ENCODE measurements at regions not wholly inside any gene's neighbourhood (a gene's known extent, or its start where the extent isn't known, plus 50 kb on each side); places are given as distances from the start of the nearest gene placed in this dataset.

GRCh38 chr11:81687057-81687456, 1046.6 kb downstream of the FAM181B start:
- TF ChIP-seq CTCF (IDR thresholded peaks at IDR 0.05) (no peak), EZH2 (IDR thresholded peaks at IDR 0.05) (no peak), EZH2phosphoT487 (IDR thresholded peaks at IDR 0.05) (no peak)
- Mint-ChIP-seq H3K27ac (no peak overlapping the region), H3K4me1 (no peaks in the 10 kb centered on the region), H3K27me3 (ENCODE audit: insufficient read depth, low read depth) (no peaks in the 10 kb centered on the region), H3K36me3 (no peaks in the 10 kb centered on the region), H3K4me3 (no peak overlapping the region), H3K9me3 (no peaks in the 10 kb centered on the region)
- Histone ChIP-seq H3K9me3 (ENCODE audit: low read depth) (no peaks in the 10 kb centered on the region), H4K20me1 (ENCODE audit: low read depth) (no peaks in the 10 kb centered on the region), H3K4me2 (no peak overlapping the region), H3K9ac (no peak overlapping the region), H3K4me1 (no peaks in the 10 kb centered on the region), H3K79me2 (ENCODE audit: low read depth) (no peaks in the 10 kb centered on the region), H2AFZ (replicated peaks) (no peak overlapping the region), H3K4me3 (no peak overlapping the region), H3K27ac (no peak overlapping the region), H3K36me3 (no peaks in the 10 kb centered on the region), H3K27me3 (no peaks in the 10 kb centered on the region), H3F3A (ENCODE audit: low read depth) (no peaks in the 10 kb centered on the region)
- no peak for DNase-seq (ENCODE audit: low spot score)

GRCh38 chr11:81674211-81674610, 1059.5 kb downstream of the FAM181B start:
- Histone ChIP-seq H3K4me1 (no peaks in the 10 kb centered on the region), H3K9ac (no peak overlapping the region), H3F3A (ENCODE audit: low read depth) (no peaks in the 10 kb centered on the region), H3K79me2 (ENCODE audit: low read depth) (no peaks in the 10 kb centered on the region), H4K20me1 (ENCODE audit: low read depth) (no peaks in the 10 kb centered on the region), H3K27me3 (no peaks in the 10 kb centered on the region), H3K27ac (no peak overlapping the region), H3K4me2 (no peak overlapping the region), H3K9me3 (ENCODE audit: low read depth) (no peaks in the 10 kb centered on the region), H3K4me3 (no peak overlapping the region), H2AFZ (replicated peaks) (no peak overlapping the region), H3K36me3 (no peaks in the 10 kb centered on the region)
- Mint-ChIP-seq H3K4me3 (no peak overlapping the region), H3K9me3 (peaks cover 7% of the 10 kb centered on the region), H3K36me3 (no peaks in the 10 kb centered on the region), H3K27me3 (ENCODE audit: insufficient read depth, low read depth) (no peaks in the 10 kb centered on the region), H3K27ac (no peak overlapping the region), H3K4me1 (no peaks in the 10 kb centered on the region)
- no peak for DNase-seq (ENCODE audit: low spot score)
- TF ChIP-seq EZH2 (IDR thresholded peaks at IDR 0.05): no peak

GRCh38 chr11:81673001-81673400, 1060.7 kb downstream of the FAM181B start:
- peaks cover 5% of the 10 kb centered on the region for H3K9me3 Mint-ChIP-seq
- no peaks in the 10 kb centered on the region for H3K27me3 Mint-ChIP-seq (ENCODE audit: insufficient read depth, low read depth)
- Histone ChIP-seq H3K9me3 (ENCODE audit: low read depth) (no peaks in the 10 kb centered on the region), H2AFZ (replicated peaks) (no peak overlapping the region), H3K27ac (no peak overlapping the region), H3K27me3 (no peaks in the 10 kb centered on the region), H3K4me1 (no peaks in the 10 kb centered on the region), H3K79me2 (ENCODE audit: low read depth) (no peaks in the 10 kb centered on the region), H3K36me3 (no peaks in the 10 kb centered on the region), H4K20me1 (ENCODE audit: low read depth) (no peaks in the 10 kb centered on the region), H3K4me3 (no peak overlapping the region), H3F3A (ENCODE audit: low read depth) (no peaks in the 10 kb centered on the region), H3K4me2 (no peak overlapping the region), H3K9ac (no peak overlapping the region)
- DNase-seq (ENCODE audit: low spot score): no peak
- no peak for TF ChIP-seq EZH2 (IDR thresholded peaks at IDR 0.05)
- no peak overlapping the region for H3K27ac Mint-ChIP-seq
- H3K4me1 Mint-ChIP-seq: no peaks in the 10 kb centered on the region
- no peak overlapping the region for H3K4me3 Mint-ChIP-seq
- no peaks in the 10 kb centered on the region for H3K36me3 Mint-ChIP-seq

- H3K79me2 ChIP-seq (ENCODE audit: low read depth): no peaks in the 10 kb centered on the region
- Mint-ChIP-seq H3K27ac (no peak overlapping the region), H3K4me1 (no peaks in the 10 kb centered on the region), H3K36me3 (no peaks in the 10 kb centered on the region), H3K4me3 (no peak overlapping the region), H3K9me3 (no peaks in the 10 kb centered on the region), H3K27me3 (ENCODE audit: insufficient read depth, low read depth) (no peaks in the 10 kb centered on the region)
- no peaks in the 10 kb centered on the region for H3K9me3 ChIP-seq (ENCODE audit: low read depth)
- no peaks in the 10 kb centered on the region for H3K36me3 ChIP-seq
- no peaks in the 10 kb centered on the region for H3F3A ChIP-seq (ENCODE audit: low read depth)
- H3K4me3 ChIP-seq: no peak overlapping the region
- no peaks in the 10 kb centered on the region for H3K27me3 ChIP-seq
- no peak overlapping the region for H3K27ac ChIP-seq
- H3K4me2 ChIP-seq: no peak overlapping the region
- TF ChIP-seq CTCF (IDR thresholded peaks at IDR 0.05) (no peak), EZH2phosphoT487 (IDR thresholded peaks at IDR 0.05) (no peak), EZH2 (IDR thresholded peaks at IDR 0.05) (no peak)
- no peak overlapping the region for H2AFZ ChIP-seq (replicated peaks)
- H3K9ac ChIP-seq: no peak overlapping the region
- no peaks in the 10 kb centered on the region for H3K4me1 ChIP-seq
- no peaks in the 10 kb centered on the region for H4K20me1 ChIP-seq (ENCODE audit: low read depth)
- DNase-seq (ENCODE audit: low spot score): no peak
Measured at GRCh38 chr11:81669935-81670543, 1063.6 kb downstream of the FAM181B start.

Data from neural progenitor cell (in vitro differentiated cells).